Activated T-cell treated with anti-CD3 and anti-CD28 coated beads, Interleukin-2, amount 50 U/mL, for 48 hours (primary cell): ENCODE measurements at regions not wholly inside any gene's neighbourhood (a gene's known extent, or its start where the extent isn't known, plus 50 kb on each side); places are given as distances from the start of the nearest gene placed in this dataset.
"Not testable (repeated sequence)": the region's sequence is repeated elsewhere in the genome, so short reads cannot be mapped to it uniquely, and the experiment has no call there.

Experiments used
- DNase-seq, 2 experiments: peaks; one replicate each; pipeline ENCODE4 v3.0.0-alpha.2; 2020

GRCh38 chr2:236632295-236633218 lies 62.9 kb downstream of the ACKR3 start:
- no peak for DNase-seq

GRCh38 chr2:236633219-236633570 lies 63.6 kb downstream of the ACKR3 start:
- no peak for DNase-seq

- no peak for DNase-seq
Observed at GRCh38 chr2:236633775-236634560, 64.3 kb downstream of the ACKR3 start.

GRCh38 chr2:236636261-236636660 lies 66.6 kb downstream of the ACKR3 start:
- no peak for DNase-seq

GRCh38 chr2:236636714-236637470 lies 67.3 kb downstream of the ACKR3 start:
- DNase-seq = no peak

- no peak for DNase-seq
Observed at GRCh38 chr2:236637686-236638569, 68.3 kb downstream of the ACKR3 start.

DNA sequence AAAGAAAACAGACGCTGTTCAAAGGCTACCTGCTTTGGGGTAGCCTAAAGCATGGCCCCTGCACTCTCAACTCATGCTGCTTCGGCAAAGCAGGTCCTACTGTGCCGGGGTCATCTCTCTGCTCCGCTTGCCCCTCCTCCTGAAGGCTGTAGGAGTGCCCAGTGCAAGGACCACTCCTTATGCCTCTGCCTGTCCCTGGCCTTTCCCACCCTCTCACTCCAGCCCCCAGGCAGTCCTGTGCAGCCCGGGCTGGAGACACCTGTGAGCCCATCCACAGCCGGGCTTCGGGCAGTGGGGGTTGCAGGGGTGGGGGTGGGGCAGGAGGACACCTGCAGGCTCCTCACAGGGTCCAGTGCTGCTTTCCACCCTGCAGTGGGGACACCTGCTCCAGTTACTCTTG lies 69.1 kb downstream of the ACKR3 start:
- DNase-seq = no peak

DNA sequence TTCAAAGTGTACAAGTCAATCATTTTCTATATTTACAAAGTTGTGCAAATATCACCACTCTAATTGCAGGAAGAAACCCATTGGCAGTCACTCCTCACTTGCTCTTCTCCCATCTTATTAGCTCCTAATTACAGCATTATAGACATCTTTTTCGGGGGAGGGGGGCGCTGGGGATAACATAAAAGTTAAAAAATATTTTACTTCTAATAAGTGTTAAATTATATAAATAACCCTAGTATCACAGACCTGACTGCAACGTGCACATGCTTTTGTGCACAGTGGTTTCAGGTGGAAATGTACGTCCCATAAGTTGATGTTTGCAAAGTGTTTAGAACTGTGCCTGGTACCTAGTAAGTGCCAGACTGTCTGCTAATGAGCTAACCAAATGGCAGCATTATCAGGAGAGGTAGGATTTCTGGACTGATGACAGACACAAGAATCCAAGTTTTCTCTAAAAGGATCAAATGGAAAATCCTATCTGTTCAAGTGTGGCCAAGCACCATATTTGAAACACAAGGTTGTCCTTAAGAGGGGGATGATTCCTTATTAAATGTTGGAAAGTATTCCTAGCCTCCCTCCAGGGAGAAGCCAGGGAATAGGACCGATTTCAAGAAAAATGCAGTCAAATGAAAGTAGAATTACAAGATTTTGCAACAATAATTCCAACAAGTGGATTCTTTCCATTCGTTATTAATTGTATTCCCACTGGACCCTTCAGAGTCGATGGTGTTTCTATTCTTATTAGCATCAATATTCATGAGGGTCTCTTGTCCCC lies 70.0 kb downstream of the ACKR3 start:
- no peak for DNase-seq

DNA sequence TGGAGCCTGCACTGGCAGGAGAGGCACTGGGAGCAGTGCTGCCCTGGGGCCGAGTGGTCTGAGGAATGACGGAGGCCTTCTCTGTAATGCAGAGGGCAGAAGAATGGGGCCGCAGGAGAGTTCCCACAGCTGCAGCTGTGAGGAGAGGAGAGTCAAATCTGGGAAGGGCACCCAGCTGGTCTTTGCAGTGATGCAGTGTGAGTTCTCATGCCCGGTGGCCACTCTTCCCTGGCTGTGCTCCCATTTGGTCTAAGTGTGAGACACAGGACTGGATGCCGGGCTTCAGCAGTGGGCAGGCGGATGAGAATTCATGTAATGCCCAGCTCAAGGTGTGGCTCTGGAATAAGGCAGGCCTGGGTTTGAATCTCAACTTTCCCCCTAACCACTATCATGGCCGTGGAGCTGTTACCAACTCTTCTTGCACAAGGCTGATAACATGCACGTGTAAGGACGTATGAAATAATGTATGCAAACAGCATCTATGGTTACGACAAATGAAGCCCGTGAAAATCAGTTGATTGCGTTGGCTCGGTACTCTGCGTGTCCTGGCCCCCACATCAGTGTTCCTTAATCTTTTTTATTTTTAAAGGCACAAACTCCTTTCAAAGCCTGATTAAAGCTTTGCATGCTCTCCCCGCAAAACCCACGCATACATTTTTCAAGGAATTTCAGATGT lies 71.6 kb downstream of the ACKR3 start:
- DNase-seq = no peak

GRCh38 chr2:236642125-236642524 lies 72.5 kb downstream of the ACKR3 start:
- DNase-seq = no peak

DNA sequence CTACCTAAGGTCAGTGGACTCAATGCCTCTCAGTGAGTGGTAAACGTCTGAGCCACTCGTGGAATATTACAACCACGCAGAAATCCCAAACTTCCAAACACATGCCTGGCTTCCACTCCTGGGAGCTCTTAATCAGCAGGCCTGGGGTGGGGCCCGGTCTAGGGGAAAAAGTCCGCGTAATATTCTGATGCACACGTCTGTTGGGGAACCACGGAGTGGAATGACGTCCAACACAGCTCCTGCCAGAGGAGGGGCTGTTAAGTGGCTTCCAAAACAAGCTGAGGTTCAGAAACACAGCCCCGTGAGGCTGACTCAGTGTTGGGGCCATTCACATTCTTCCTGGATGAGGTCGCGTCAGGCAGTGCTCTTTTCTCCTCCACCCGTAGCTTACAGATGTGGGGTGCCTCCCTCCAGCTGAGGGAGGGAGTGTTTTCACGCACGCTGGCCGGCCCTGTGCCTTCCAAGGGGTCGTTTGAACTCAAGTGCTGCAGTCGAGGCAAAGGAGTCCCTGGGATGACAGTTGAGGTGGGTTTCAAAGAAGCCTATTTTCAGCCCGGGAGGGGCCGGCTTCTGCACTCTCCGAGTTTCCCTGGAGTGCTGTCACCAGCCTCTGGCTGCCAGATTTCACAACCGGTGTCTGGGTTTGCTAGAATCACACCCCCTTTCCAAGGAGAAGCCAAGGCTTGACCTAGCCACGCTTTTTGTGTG lies 73.1 kb downstream of the ACKR3 start:
- no peak for DNase-seq

- no peak for DNase-seq
Observed at GRCh38 chr2:236643480-236643879, 73.9 kb downstream of the ACKR3 start.

- no peak for DNase-seq
Observed at GRCh38 chr2:236644067-236644466, 74.4 kb downstream of the ACKR3 start.

GRCh38 chr2:236644502-236644911 lies 74.9 kb downstream of the ACKR3 start:
- no peak for DNase-seq

- not testable (repeated sequence) for DNase-seq
Observed at GRCh38 chr2:236645141-236645540, 75.5 kb downstream of the ACKR3 start.

GRCh38 chr2:236646441-236646840 lies 76.8 kb downstream of the ACKR3 start:
- no peak for DNase-seq

GRCh38 chr2:236646871-236647270 lies 77.2 kb downstream of the ACKR3 start:
- no peak for DNase-seq

- DNase-seq = no peak
Observed at GRCh38 chr2:236647621-236648020, 78.0 kb downstream of the ACKR3 start.

- DNase-seq = no peak
Observed at GRCh38 chr2:236653863-236654262, 84.2 kb downstream of the ACKR3 start.

DNA sequence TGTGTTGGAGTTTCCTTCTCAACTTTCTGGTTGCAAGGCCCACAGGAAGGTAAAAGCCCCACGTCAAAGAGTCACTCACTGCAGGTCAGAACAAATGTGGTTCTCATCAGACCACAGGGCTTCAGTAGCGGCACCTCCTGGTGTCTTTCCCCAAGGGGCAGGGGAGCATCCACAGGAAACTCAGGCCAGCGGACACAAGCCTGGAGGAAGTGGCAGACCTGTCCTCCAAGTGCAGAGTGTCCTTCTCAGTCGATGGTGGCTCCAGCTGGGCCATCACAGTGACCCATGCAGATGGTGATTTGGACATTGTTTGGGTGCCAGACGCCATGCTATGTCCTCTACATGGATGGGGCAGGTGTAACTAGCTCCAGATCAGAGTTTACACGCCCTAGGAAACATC lies 84.9 kb downstream of the ACKR3 start:
- DNase-seq = no peak
